K562 (cell line): ENCODE measurements at regions not wholly inside any gene's neighbourhood (a gene's known extent, or its start where the extent isn't known, plus 50 kb on each side); places are given as distances from the start of the nearest gene placed in this dataset.

Experiments
- ATAC-seq: fragments of 200-7000 bp; cut with Tn5 transposase; 3 replicates; pipeline ENCODE4 v1.9.1; 2020; ENCODE audit warnings: moderate library complexity
- BruUV-seq: library from RNA; stranded (reverse); fragments of 400-500 nt; replicated peaks from 2 replicates; lab custom pipeline; 2021; lab: Mats Ljungman, UMichigan
- CTCF ChIA-PET: fragments of 300-600 bp; formaldehyde crosslinking; extraction: SDS; loops from one replicate; lab custom pipeline; 2021; ENCODE audit warnings: low intra/inter-chr PET ratio; lab: Yijun Ruan, JAX
- POLR2A ChIA-PET: fragments of 300-600, 350-650 bp; sonication (Branson Sonifier 250); formaldehyde crosslinking; extraction: SDS; loops from one replicate; lab custom pipeline; 2021; ENCODE audit warnings: antibody characterized with exemption, inconsistent platforms; lab: Yijun Ruan, JAX
- DNase-seq, 4 experiments: peaks; one replicate each; pipeline versions ENCODE4 v3.0.0 to v3.0.0-alpha.2; 2011 to 2018; ENCODE audit warnings: low spot score in 3 of 4, mixed read lengths in 3 of 4; ENCODE audit errors: extremely low read depth in 1 of 4
- FAIRE-seq: peaks from 2 replicates; lab custom pipeline; 2011; peaks lifted over from hg19 to GRCh38; lab: Jason Lieb, UNC
- H2AFZ ChIP-seq: 2 replicates; pipeline ENCODE4 v1.6.0; 2011; ENCODE audit warnings: low read depth, low read length, control low read depth, inconsistent platforms
- H3K27ac ChIP-seq: fragments of 200-600 bp; 3 replicates; pipeline ENCODE4 v1.8.0; 2011; ENCODE audit warnings: low read depth, mild to moderate bottlenecking, control low read depth, inconsistent platforms, low read length, moderate library complexity, mixed read lengths; ENCODE audit errors: extremely low read depth
- H3K27me3 ChIP-seq, 2 experiments: fragments of 300-600 bp in 1 of 2; 2 replicates in 1 of 2; 3 replicates in 1 of 2; pipeline versions ENCODE4 v1.6.0 to v1.8.0; 2011; ENCODE audit warnings: inconsistent platforms in 2 of 2, low read length in 2 of 2, mild to moderate bottlenecking in 1 of 2, mixed read lengths in 1 of 2, moderate library complexity in 1 of 2; ENCODE audit not compliant: control insufficient read depth in 2 of 2, insufficient read depth in 2 of 2
- H3K36me3 ChIP-seq: fragments of 300-600 bp; 3 replicates; pipeline ENCODE4 v1.8.0; 2011; ENCODE audit warnings: mild to moderate bottlenecking, low read length, inconsistent platforms; ENCODE audit not compliant: control insufficient read depth, insufficient read depth
- H3K4me1 ChIP-seq, 2 experiments: fragments of 200-600 bp in 1 of 2; replicated peaks in 1 of 2; 2 replicates in 1 of 2; 3 replicates in 1 of 2; pipeline versions ENCODE4 v1.5.1 to v1.8.0; 2011; ENCODE audit warnings: inconsistent platforms in 2 of 2, low read length in 2 of 2, mild to moderate bottlenecking in 1 of 2, mixed read lengths in 1 of 2, moderate library complexity in 1 of 2; ENCODE audit not compliant: control insufficient read depth in 2 of 2, insufficient read depth in 2 of 2
- H3K4me2 ChIP-seq: 2 replicates; pipeline ENCODE4 v1.6.1; 2011; ENCODE audit warnings: low read length, control low read depth, inconsistent platforms, mixed read lengths; ENCODE audit not compliant: insufficient read depth
- H3K4me3 ChIP-seq: fragments of 200-600 bp; sonication (generic), shearing (Covaris generic); 2 replicates; pipeline ENCODE4 v1.5.1; 2016; ENCODE audit warnings: control low read depth, inconsistent platforms
- H3K79me2 ChIP-seq: fragments of 200-600 bp; 3 replicates; pipeline ENCODE4 v1.8.0; 2011; ENCODE audit warnings: low read length, inconsistent platforms; ENCODE audit not compliant: control insufficient read depth, insufficient read depth
- H3K9ac ChIP-seq, 2 experiments: 2 replicates each; pipeline versions ENCODE4 v1.6.0 to v1.6.1; 2011; ENCODE audit warnings: low read depth in 2 of 2, low read length in 2 of 2, control low read depth in 1 of 2, inconsistent platforms in 1 of 2, mild to moderate bottlenecking in 1 of 2, mixed read lengths in 1 of 2; ENCODE audit not compliant: insufficient read depth in 1 of 2
- H3K9me1 ChIP-seq: one replicate; pipeline ENCODE4 v1.6.0; 2011; ENCODE audit warnings: inconsistent platforms, mild to moderate bottlenecking, low read length, moderate library complexity; ENCODE audit not compliant: control insufficient read depth, insufficient read depth
- H3K9me3 ChIP-seq: replicated peaks from 2 replicates; pipeline ENCODE4 v1.5.1; 2011; ENCODE audit warnings: low read depth, low read length, inconsistent platforms; ENCODE audit not compliant: control insufficient read depth, insufficient read depth
- H4K20me1 ChIP-seq: replicated peaks from 2 replicates; pipeline ENCODE4 v1.6.1; 2011; ENCODE audit warnings: low read length, inconsistent platforms, mixed read lengths; ENCODE audit not compliant: control insufficient read depth, insufficient read depth
- C11orf30 ChIP-seq: fragments of 450-650 bp; IDR thresholded peaks from 2 replicates; pipeline ENCODE4 v1.6.1; 2016; ENCODE audit warnings: low read depth, mild to moderate bottlenecking
- CC2D1A ChIP-seq: fragments of 450-650 bp; IDR thresholded peaks from 2 replicates; pipeline ENCODE4 v1.6.1; 2017; ENCODE audit warnings: mild to moderate bottlenecking
- ETV5 ChIP-seq: sonication (generic); formaldehyde crosslinking; IDR thresholded peaks from 2 replicates; pipeline ENCODE4 v1.4.0; 2020; ENCODE audit warnings: low read depth, mild to moderate bottlenecking, missing genetic modification reagents
- HLTF ChIP-seq: fragments of 450-650 bp; IDR thresholded peaks from 2 replicates; pipeline ENCODE4 v1.6.1; 2016
- ILK ChIP-seq: fragments of 450-650 bp; IDR thresholded peaks from 2 replicates; pipeline ENCODE4 v1.6.1; 2016; ENCODE audit warnings: missing genetic modification characterization, low read depth, mild to moderate bottlenecking, missing compliant biosample characterization, moderate library complexity, borderline replicate concordance
- KDM5B ChIP-seq: fragments of 200-600 bp; sonication (generic); IDR thresholded peaks from 2 replicates; pipeline ENCODE4 v1.6.1; 2012; ENCODE audit warnings: low read depth, mild to moderate bottlenecking, moderate library complexity, low read length, control low read depth, inconsistent platforms; ENCODE audit not compliant: insufficient replicate concordance
- NCOA6 ChIP-seq: fragments of 450-650 bp; IDR thresholded peaks from 2 replicates; pipeline ENCODE4 v1.6.1; 2017; ENCODE audit warnings: mild to moderate bottlenecking
- NR2C1 ChIP-seq, 2 experiments: fragments of 450-650 bp; IDR thresholded peaks; 2 replicates each; pipeline ENCODE4 v1.6.1; 2017; ENCODE audit warnings: mild to moderate bottlenecking in 2 of 2, antibody characterized with exemption in 1 of 2, inconsistent platforms in 1 of 2, missing compliant biosample characterization in 1 of 2, missing genetic modification characterization in 1 of 2
- PHF20 ChIP-seq: fragments of 450-650 bp; IDR thresholded peaks from 2 replicates; pipeline ENCODE4 v1.6.1; 2018; ENCODE audit not compliant: partially characterized antibody
- PURB ChIP-seq: sonication (generic); formaldehyde crosslinking; IDR thresholded peaks from 2 replicates; pipeline ENCODE4 v1.9.0; 2021; ENCODE audit warnings: low read depth, mild to moderate bottlenecking, missing genetic modification reagents
- SMAD3 ChIP-seq: fragments of 450-650 bp; formaldehyde crosslinking; conservative IDR thresholded peaks from 2 replicates; pipeline ENCODE4 v1.4.0; 2020; ENCODE audit warnings: mild to moderate bottlenecking
- ZNF197 ChIP-seq: fragments of 200-800 bp; sonication (Bioruptor generic); IDR thresholded peaks from 2 replicates; pipeline ENCODE4 v1.6.1; 2016; ENCODE audit warnings: low read depth, missing genetic modification characterization, missing compliant biosample characterization
- ZNF384 ChIP-seq: IDR thresholded peaks from 2 replicates; pipeline ENCODE4 v1.6.1; 2012; ENCODE audit warnings: low read depth, low read length, improper control_type of control experiment
- ZZZ3 ChIP-seq: fragments of 450-650 bp; IDR thresholded peaks from 2 replicates; pipeline ENCODE4 v1.6.1; 2016; ENCODE audit warnings: antibody characterized with exemption, mild to moderate bottlenecking, moderate library complexity
- WGBS: fragments of 100-300 bp; shearing (Covaris generic); methylation state at CpG from one replicate; pipeline ENCODE4 v1.1.6; 2016; ENCODE audit warnings: low coverage, mixed read lengths; ENCODE audit not compliant: insufficient coverage; ENCODE audit errors: missing lambda C conversion rate; 5-methylcytosine and 5-hydroxymethylcytosine counted together
- in situ Hi-C: fragments of 300-500 bp; cut with MboI; formaldehyde crosslinking; loops from 4 replicates; pipeline ENCODE4 v1.15.0; 2018; ENCODE audit warnings: inconsistent platforms, mixed read lengths
- intact Hi-C: fragments of 100-400 bp; cut with micrococcal nuclease; formaldehyde crosslinking; loops from 2 replicates; pipeline ENCODE4 v1.14.2; 2022
- TF ChIP-seq, protein P1 (sequence below): sonication (generic); formaldehyde crosslinking; IDR thresholded peaks from 2 replicates; pipeline ENCODE4 v1.8.1; 2023; ENCODE audit warnings: mild to moderate bottlenecking, missing genetic modification reagents, moderate library complexity
- TF ChIP-seq, protein P2 (sequence below): conservative IDR thresholded peaks from 2 replicates; pipeline ENCODE4 v1.6.1; 2011; ENCODE audit warnings: low read depth, mild to moderate bottlenecking, low read length; ENCODE audit not compliant: control insufficient read depth

GRCh38 chr10:1954300-1954699 is 217.0 kb upstream of the ADARB2 start:
- WGBS, result 0% methylated on average over 3 of the region's 3 CpGs
- intact Hi-C loops (no loop called here), in situ Hi-C loops (no loop called here)
- Histone ChIP-seq H2AFZ (no peak overlapping the region), H3K9ac (no peak overlapping the region), H3K4me2 (no peak overlapping the region), H3K4me3 (no peak overlapping the region), H4K20me1 (no peaks in the 10 kb centered on the region), H3K79me2 (no peaks in the 10 kb centered on the region), H3K27me3 (peaks cover 0 to 14% of the 10 kb centered on the region in 2 experiments; a peak in 2 of 5 replicates), H3K4me1 (no peaks in the 10 kb centered on the region), H3K36me3 (no peaks in the 10 kb centered on the region), H3K9me1 (no peaks in the 10 kb centered on the region), H3K27ac (no peak overlapping the region), H3K9me3 (no peaks in the 10 kb centered on the region)
- no TSS peak for BruUV-seq
- CTCF ChIA-PET, result no interaction called here
- no peak for TF ChIP-seq ZZZ3
- no peak for TF ChIP-seq ILK
- no peak for TF ChIP-seq CC2D1A
- TF ChIP-seq ETV5, result no peak
- TF ChIP-seq NR2C1 (IDR thresholded peaks at IDR 0.05), result no peak
- no peak for TF ChIP-seq NR2C1 (tag; IDR thresholded peaks at IDR 0.05)
- TF ChIP-seq ZNF197, result no peak
- no peak for TF ChIP-seq PHF20
- no peak for TF ChIP-seq KDM5B
- TF ChIP-seq, protein P1, sequence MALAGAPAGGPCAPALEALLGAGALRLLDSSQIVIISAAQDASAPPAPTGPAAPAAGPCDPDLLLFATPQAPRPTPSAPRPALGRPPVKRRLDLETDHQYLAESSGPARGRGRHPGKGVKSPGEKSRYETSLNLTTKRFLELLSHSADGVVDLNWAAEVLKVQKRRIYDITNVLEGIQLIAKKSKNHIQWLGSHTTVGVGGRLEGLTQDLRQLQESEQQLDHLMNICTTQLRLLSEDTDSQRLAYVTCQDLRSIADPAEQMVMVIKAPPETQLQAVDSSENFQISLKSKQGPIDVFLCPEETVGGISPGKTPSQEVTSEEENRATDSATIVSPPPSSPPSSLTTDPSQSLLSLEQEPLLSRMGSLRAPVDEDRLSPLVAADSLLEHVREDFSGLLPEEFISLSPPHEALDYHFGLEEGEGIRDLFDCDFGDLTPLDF (CRISPR knock-in tag), result no peak
- no peak for TF ChIP-seq HLTF
- TF ChIP-seq, protein P2, sequence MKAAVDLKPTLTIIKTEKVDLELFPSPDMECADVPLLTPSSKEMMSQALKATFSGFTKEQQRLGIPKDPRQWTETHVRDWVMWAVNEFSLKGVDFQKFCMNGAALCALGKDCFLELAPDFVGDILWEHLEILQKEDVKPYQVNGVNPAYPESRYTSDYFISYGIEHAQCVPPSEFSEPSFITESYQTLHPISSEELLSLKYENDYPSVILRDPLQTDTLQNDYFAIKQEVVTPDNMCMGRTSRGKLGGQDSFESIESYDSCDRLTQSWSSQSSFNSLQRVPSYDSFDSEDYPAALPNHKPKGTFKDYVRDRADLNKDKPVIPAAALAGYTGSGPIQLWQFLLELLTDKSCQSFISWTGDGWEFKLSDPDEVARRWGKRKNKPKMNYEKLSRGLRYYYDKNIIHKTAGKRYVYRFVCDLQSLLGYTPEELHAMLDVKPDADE, result no peak
- no peak for TF ChIP-seq SMAD3 (CRISPR knock-in tag)
- no peak for TF ChIP-seq ZNF384
- no peak for TF ChIP-seq NCOA6
- TF ChIP-seq PURB (CRISPR knock-in tag), result no peak
- TF ChIP-seq C11orf30, result no peak
- no peak for FAIRE-seq
- POLR2A ChIA-PET, result interaction anchor here (0.6 to 0.9 kb wide), 2 partner anchors 19 to 33 kb away, joined by 3 read pairs; no protein-coding TSS in a partner anchor
- no peak for ATAC-seq
- no peak for DNase-seq
